NCI-H526 (cell line): ENCODE measurements at regions not wholly inside any gene's neighbourhood (a gene's known extent, or its start where the extent isn't known, plus 50 kb on each side); places are given as distances from the start of the nearest gene placed in this dataset.

Experiments used
- DNase-seq, 2 experiments: peaks; one replicate each; lab custom pipeline; 2025; lab: John Stamatoyannopoulos, UW

DNA sequence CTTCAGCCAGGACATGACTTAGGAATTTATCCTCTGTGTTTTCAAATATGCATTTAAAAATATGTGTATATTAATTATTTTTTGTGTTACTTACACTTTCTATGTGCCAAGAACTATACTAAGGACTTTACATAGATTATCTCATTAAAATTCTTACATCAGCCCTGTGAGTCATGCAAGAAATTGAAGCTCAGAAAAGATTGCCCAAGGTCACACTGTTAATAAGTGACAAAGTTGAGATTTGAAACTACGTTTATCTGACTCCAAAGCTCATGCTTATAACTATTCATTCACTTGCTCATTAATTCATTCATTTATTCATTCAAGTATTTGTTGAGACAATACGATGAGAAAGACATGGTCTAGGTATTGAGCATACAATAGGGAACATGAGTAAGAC lies 62.9 kb upstream of the CHRDL1 start:
- no peak for DNase-seq

DNA sequence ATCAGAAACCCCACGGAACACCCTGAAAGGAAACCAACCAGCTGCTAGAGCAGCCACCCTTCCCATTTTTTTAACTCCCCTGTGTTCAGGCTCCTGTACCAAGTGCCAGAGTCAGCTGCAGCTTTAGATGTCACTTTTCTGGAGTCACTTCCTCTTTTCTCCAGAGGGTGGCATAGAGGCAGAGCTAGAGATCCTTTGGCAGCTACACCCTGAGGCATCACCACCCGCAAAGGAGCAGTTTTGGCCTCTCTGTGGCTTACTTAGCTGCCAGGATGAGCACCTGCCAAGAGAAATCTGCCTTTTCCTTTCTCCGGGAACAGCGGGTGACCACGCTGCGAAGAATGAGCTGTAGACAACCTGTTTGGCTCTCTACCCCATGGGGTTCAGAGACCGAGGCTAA lies 58.0 kb upstream of the CHRDL1 start:
- DNase-seq, result peak; percentile 25 to 66

DNA sequence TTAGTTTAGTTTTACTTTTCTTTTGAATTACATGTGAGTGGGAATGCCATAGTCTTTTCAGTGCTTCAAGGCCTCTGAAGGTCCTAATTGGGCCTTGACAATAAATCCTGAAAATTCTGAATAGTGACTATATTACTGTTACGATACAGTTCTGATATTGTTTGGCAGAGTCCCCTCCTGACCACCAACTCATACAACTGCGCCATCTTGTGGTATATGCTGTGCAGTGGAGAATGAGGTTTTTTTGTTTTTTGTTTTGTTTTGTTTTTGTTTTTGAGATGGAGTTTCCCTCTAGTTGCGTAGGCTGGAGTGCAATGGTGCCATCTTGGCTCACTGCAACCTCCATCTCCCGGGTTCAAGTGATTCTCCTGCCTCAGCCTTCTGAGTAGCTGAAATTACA lies 56.6 kb upstream of the CHRDL1 start:
- peak in 1 of 2 experiments; percentile 26 for DNase-seq

GRCh38 chrX:110851780-110852179 lies 56.2 kb upstream of the CHRDL1 start:
- DNase-seq, result no peak

GRCh38 chrX:110847334-110847733 lies 51.7 kb upstream of the CHRDL1 start:
- peak; percentile 49 to 83 for DNase-seq

GRCh38 chrX:110846071-110846470 lies 50.5 kb upstream of the CHRDL1 start:
- DNase-seq, result peak; percentile 55 to 64
